Right lobe of liver (tissue), 4 donors: ENCODE measurements at regions not wholly inside any gene's neighbourhood (a gene's known extent, or its start where the extent isn't known, plus 50 kb on each side); places are given as distances from the start of the nearest gene placed in this dataset.

Source experiments
- CTCF ChIP-seq, 4 donors: fragments of 200-600 bp in 3 of 4; fragments of 450-650 bp in 1 of 4; IDR thresholded peaks; one replicate each; pipeline versions ENCODE4 v1.5.1 to v1.8.0; 2016 to 2022; ENCODE audit warnings: antibody characterized with exemption in 4 of 4, mild to moderate bottlenecking in 2 of 4
- POLR2A ChIP-seq: fragments of 450-650 bp; IDR thresholded peaks from one replicate; pipeline ENCODE4 v1.6.1; 2017; ENCODE audit warnings: antibody characterized with exemption, mild to moderate bottlenecking
- donor health status: DM: no; HTN: no; CAD: no.
- donor health status: DM: no; HTN: no; CAD: no.
- donor health status: DM: no; HTN: yes; CAD: no.

GRCh38 chr3:95994338-95994737, 820.1 kb upstream of the EPHA6 start:
- TF ChIP-seq CTCF (IDR thresholded peaks at IDR 0.05) (no peak), POLR2A (no peak)
